ENCODE measurements at regions not wholly inside any gene's neighbourhood (a gene's known extent, or its start where the extent isn't known, plus 50 kb on each side); places are given as distances from the start of the nearest gene placed in this dataset.
"Not testable (repeated sequence)": the region's sequence is repeated elsewhere in the genome, so short reads cannot be mapped to it uniquely, and the experiment has no call there.

- no peak for DNase-seq (ENCODE audit: low read depth)
Measured at GRCh38 chr22:22946131-22946530, 58.5 kb downstream of the IGLL5 start.

GRCh38 chr22:22948651-22949571 lies 61.3 kb downstream of the IGLL5 start:
- no peak for DNase-seq (ENCODE audit: low read depth)

GRCh38 chr22:22949953-22950352 lies 62.3 kb downstream of the IGLL5 start:
- no peak for DNase-seq (ENCODE audit: low read depth)

GRCh38 chr22:22951035-22951434 lies 63.4 kb downstream of the IGLL5 start:
- DNase-seq (ENCODE audit: low read depth), result no peak

- no peak for DNase-seq (ENCODE audit: low read depth)
Measured at GRCh38 chr22:22952531-22953280, 65.1 kb downstream of the IGLL5 start.

GRCh38 chr22:22953791-22954190 lies 66.2 kb downstream of the IGLL5 start:
- no peak for DNase-seq (ENCODE audit: low read depth)

- DNase-seq (ENCODE audit: low read depth), result no peak
Measured at GRCh38 chr22:22954656-22955055, 67.0 kb downstream of the IGLL5 start.

- DNase-seq (ENCODE audit: low read depth), result no peak
Measured at GRCh38 chr22:22955276-22955798, 67.7 kb downstream of the IGLL5 start.

GRCh38 chr22:22955866-22956535 lies 68.4 kb downstream of the IGLL5 start:
- DNase-seq (ENCODE audit: low read depth), result peak; percentile 63

- no peak for DNase-seq (ENCODE audit: low read depth)
Measured at GRCh38 chr22:22957090-22957489, 69.5 kb downstream of the IGLL5 start.

- DNase-seq (ENCODE audit: low read depth), result no peak
Measured at GRCh38 chr22:22958621-22959020, 71.0 kb downstream of the IGLL5 start.

GRCh38 chr22:22959147-22959827 lies 71.7 kb downstream of the IGLL5 start:
- peak; percentile 68 for DNase-seq (ENCODE audit: low read depth)

GRCh38 chr22:22960307-22960706 lies 72.7 kb downstream of the IGLL5 start:
- no peak for DNase-seq (ENCODE audit: low read depth)

- no peak for DNase-seq (ENCODE audit: low read depth)
Measured at GRCh38 chr22:22961574-22961973, 74.0 kb downstream of the IGLL5 start.

GRCh38 chr22:22968366-22968765 lies 80.8 kb downstream of the IGLL5 start:
- no peak for DNase-seq (ENCODE audit: low read depth)

- DNase-seq (ENCODE audit: low read depth), result not testable (repeated sequence)
Measured at GRCh38 chr22:22972605-22973004, 85.0 kb downstream of the IGLL5 start.

GRCh38 chr22:22973336-22973735 lies 85.7 kb downstream of the IGLL5 start:
- DNase-seq (ENCODE audit: low read depth), result no peak

- no peak for DNase-seq (ENCODE audit: low read depth)
Measured at GRCh38 chr22:22974156-22974555, 86.5 kb downstream of the IGLL5 start.

GRCh38 chr22:22974795-22975580 lies 87.4 kb downstream of the IGLL5 start:
- no peak for DNase-seq (ENCODE audit: low read depth)

GRCh38 chr22:22976033-22976922 lies 88.7 kb downstream of the IGLL5 start:
- no peak for DNase-seq (ENCODE audit: low read depth)

All from activated T-cell treated with anti-CD3 and anti-CD28 coated beads for 24 hours (primary cell).